DOHH2 (cell line): ENCODE measurements at regions not wholly inside any gene's neighbourhood (a gene's known extent, or its start where the extent isn't known, plus 50 kb on each side); places are given as distances from the start of the nearest gene placed in this dataset.

Experiments
- H3F3A ChIP-seq: fragments of 200-600 bp; sonication (generic), shearing (Covaris generic); 2 replicates; pipeline ENCODE4 v1.6.0; 2016; ENCODE audit warnings: antibody characterized with exemption, mild to moderate bottlenecking; ENCODE audit not compliant: control insufficient read depth, insufficient read depth
- H3K27ac ChIP-seq: fragments of 200-600 bp; sonication (generic); 2 replicates; pipeline ENCODE4 v1.5.1; 2014; ENCODE audit warnings: low read depth, mild to moderate bottlenecking, low read length, moderate library complexity
- H3K27me3 ChIP-seq: fragments of 200-600 bp; sonication (generic); 2 replicates; pipeline ENCODE4 v1.6.1; 2014; ENCODE audit warnings: mild to moderate bottlenecking, low read length, mixed read lengths; ENCODE audit not compliant: control insufficient read depth
- H3K36me3 ChIP-seq: fragments of 200-600 bp; sonication (generic); 2 replicates; pipeline ENCODE4 v1.6.1; 2014; ENCODE audit warnings: mild to moderate bottlenecking, low read length, moderate library complexity, mixed read lengths; ENCODE audit not compliant: control insufficient read depth
- H3K4me1 ChIP-seq: fragments of 200-600 bp; sonication (generic); 2 replicates; pipeline ENCODE4 v1.6.1; 2014; ENCODE audit warnings: mild to moderate bottlenecking, low read length, mixed read lengths; ENCODE audit not compliant: control insufficient read depth
- H3K4me2 ChIP-seq: fragments of 200-600 bp; sonication (generic); 2 replicates; pipeline ENCODE4 v1.6.0; 2014; ENCODE audit warnings: mild to moderate bottlenecking, low read length, moderate library complexity
- H3K4me3 ChIP-seq: fragments of 200-600 bp; sonication (generic); 2 replicates; pipeline ENCODE4 v1.5.1; 2014; ENCODE audit warnings: mild to moderate bottlenecking, low read length, mixed read lengths
- H3K79me2 ChIP-seq: fragments of 200-600 bp; sonication (generic); 2 replicates; pipeline ENCODE4 v1.6.1; 2014; ENCODE audit warnings: mild to moderate bottlenecking, low read length, mixed read lengths; ENCODE audit not compliant: control insufficient read depth
- H3K9me2 ChIP-seq: fragments of 200-600 bp; sonication (generic); replicated peaks from 2 replicates; pipeline ENCODE4 v1.6.1; 2014; ENCODE audit warnings: mild to moderate bottlenecking, low read length, mixed read lengths; ENCODE audit not compliant: control insufficient read depth
- H3K9me3 ChIP-seq: fragments of 200-600 bp; sonication (generic); 2 replicates; pipeline ENCODE4 v1.6.1; 2014; ENCODE audit warnings: antibody characterized with exemption, low read length, mixed read lengths; ENCODE audit not compliant: control insufficient read depth, insufficient read depth
- H4K20me1 ChIP-seq: fragments of 200-600 bp; sonication (generic); 2 replicates; pipeline ENCODE4 v1.6.0; 2014; ENCODE audit warnings: low read depth, mild to moderate bottlenecking, antibody characterized with exemption, low read length, moderate library complexity; ENCODE audit not compliant: control insufficient read depth, insufficient read depth
- EZH2phosphoT487 ChIP-seq: fragments of 200-600 bp; sonication (generic); IDR thresholded peaks from 2 replicates; pipeline ENCODE4 v1.6.1; 2017; ENCODE audit warnings: borderline replicate concordance, mild to moderate bottlenecking, antibody characterized with exemption, low read length, moderate library complexity, mixed read lengths
- TF ChIP-seq, protein P1 (sequence below): fragments of 200-600 bp; sonication (generic); IDR thresholded peaks from one replicate; pipeline ENCODE4 v1.5.1; 2014; ENCODE audit warnings: antibody characterized with exemption, mild to moderate bottlenecking, low read depth, low read length; ENCODE audit not compliant: poor library complexity, severe bottlenecking

DNA sequence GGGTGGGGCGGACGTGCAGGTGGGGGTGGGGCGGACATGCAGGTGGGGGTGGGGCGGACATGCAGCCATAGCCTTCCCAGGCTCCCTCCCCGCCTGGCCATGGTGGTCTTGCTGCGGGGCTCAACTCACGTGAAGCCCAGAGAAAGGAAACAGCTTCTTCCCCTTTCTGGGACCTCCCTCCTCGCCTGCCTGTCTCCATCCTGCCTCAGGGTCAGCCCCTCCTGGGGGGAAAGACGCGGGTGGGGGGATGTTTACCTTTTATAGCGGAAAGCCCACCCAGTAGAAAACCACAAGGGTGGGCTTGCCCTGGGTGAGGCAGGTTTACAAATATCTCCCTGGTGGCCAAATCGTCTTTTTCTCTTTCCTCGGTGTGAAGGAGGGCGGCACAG is 520.0 kb downstream of the GLRX3 start:
- TF ChIP-seq, protein P1, sequence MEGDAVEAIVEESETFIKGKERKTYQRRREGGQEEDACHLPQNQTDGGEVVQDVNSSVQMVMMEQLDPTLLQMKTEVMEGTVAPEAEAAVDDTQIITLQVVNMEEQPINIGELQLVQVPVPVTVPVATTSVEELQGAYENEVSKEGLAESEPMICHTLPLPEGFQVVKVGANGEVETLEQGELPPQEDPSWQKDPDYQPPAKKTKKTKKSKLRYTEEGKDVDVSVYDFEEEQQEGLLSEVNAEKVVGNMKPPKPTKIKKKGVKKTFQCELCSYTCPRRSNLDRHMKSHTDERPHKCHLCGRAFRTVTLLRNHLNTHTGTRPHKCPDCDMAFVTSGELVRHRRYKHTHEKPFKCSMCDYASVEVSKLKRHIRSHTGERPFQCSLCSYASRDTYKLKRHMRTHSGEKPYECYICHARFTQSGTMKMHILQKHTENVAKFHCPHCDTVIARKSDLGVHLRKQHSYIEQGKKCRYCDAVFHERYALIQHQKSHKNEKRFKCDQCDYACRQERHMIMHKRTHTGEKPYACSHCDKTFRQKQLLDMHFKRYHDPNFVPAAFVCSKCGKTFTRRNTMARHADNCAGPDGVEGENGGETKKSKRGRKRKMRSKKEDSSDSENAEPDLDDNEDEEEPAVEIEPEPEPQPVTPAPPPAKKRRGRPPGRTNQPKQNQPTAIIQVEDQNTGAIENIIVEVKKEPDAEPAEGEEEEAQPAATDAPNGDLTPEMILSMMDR = no peak
- no peak for TF ChIP-seq EZH2phosphoT487
- no peaks in the 10 kb centered on the region for H4K20me1 ChIP-seq
- no peaks in the 10 kb centered on the region for H3K9me2 ChIP-seq
- no peaks in the 10 kb centered on the region for H3K36me3 ChIP-seq
- H3K27me3 ChIP-seq = no peaks in the 10 kb centered on the region
- no peak overlapping the region for H3K4me2 ChIP-seq
- no peaks in the 10 kb centered on the region for H3F3A ChIP-seq
- H3K4me3 ChIP-seq = no peak overlapping the region
- no peaks in the 10 kb centered on the region for H3K4me1 ChIP-seq
- no peak overlapping the region for H3K27ac ChIP-seq
- H3K79me2 ChIP-seq = no peaks in the 10 kb centered on the region
- no peaks in the 10 kb centered on the region for H3K9me3 ChIP-seq

DNA sequence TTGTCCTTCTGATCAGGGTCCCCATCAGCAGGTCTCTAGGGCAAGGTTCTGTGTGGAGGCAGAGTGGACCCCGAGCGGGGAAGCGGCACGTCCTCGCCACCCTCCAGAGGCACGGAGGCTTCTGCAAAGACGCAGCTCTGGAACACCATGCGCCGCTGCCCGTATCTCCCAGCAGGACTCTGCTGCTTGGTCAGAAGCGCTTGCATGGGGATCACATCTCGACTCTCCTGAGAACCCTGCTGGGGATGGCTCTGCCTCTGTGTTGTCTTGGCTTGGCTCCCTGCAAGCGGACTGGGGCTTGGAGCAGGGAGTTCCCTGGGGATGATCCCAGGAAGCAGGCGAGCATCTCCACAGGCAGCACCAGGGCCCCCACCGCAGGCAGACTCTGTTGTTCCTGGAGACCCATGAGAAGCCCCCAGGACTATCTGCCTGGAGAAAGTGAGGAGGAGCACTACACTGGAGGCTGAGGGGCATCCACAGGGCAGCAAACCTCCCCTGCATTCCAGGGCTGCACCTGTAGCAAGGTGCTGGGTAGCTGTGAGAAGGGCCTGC is 520.5 kb downstream of the GLRX3 start:
- Histone ChIP-seq H3F3A (no peaks in the 10 kb centered on the region), H3K27ac (no peak overlapping the region), H3K9me3 (no peaks in the 10 kb centered on the region), H3K36me3 (no peaks in the 10 kb centered on the region), H4K20me1 (no peaks in the 10 kb centered on the region), H3K79me2 (no peaks in the 10 kb centered on the region), H3K27me3 (no peaks in the 10 kb centered on the region), H3K4me1 (no peaks in the 10 kb centered on the region), H3K4me2 (no peak overlapping the region), H3K9me2 (no peaks in the 10 kb centered on the region), H3K4me3 (no peak overlapping the region)
- TF ChIP-seq EZH2phosphoT487 = no peak
- TF ChIP-seq, protein P1 = no peak

GRCh38 chr10:130658687-130659290 is 522.6 kb downstream of the GLRX3 start:
- no peak overlapping the region for H3K4me3 ChIP-seq
- no peaks in the 10 kb centered on the region for H3K36me3 ChIP-seq
- H3K27me3 ChIP-seq = no peaks in the 10 kb centered on the region
- H4K20me1 ChIP-seq = no peaks in the 10 kb centered on the region
- no peak overlapping the region for H3K27ac ChIP-seq
- TF ChIP-seq, protein P1 = no peak
- TF ChIP-seq EZH2phosphoT487 = no peak
- H3K9me3 ChIP-seq = no peaks in the 10 kb centered on the region
- no peaks in the 10 kb centered on the region for H3K4me1 ChIP-seq
- no peaks in the 10 kb centered on the region for H3K9me2 ChIP-seq
- H3K79me2 ChIP-seq = no peaks in the 10 kb centered on the region
- H3K4me2 ChIP-seq = no peak overlapping the region
- H3F3A ChIP-seq = no peaks in the 10 kb centered on the region
